Panc1 (cell line): ENCODE measurements at regions not wholly inside any gene's neighbourhood (a gene's known extent, or its start where the extent isn't known, plus 50 kb on each side); places are given as distances from the start of the nearest gene placed in this dataset.

ENCODE experiments used
- ATAC-seq: fragments of 200-7000 bp; cut with Tn5 transposase; 2 replicates; pipeline ENCODE4 v1.9.1; 2020; ENCODE audit warnings: mild to moderate bottlenecking, moderate library complexity
- BruUV-seq: library from RNA; stranded (reverse); fragments of 400-500 nt; replicated peaks from 2 replicates; lab custom pipeline; 2021; lab: Mats Ljungman, UMichigan
- CTCF ChIA-PET: fragments of 300-600 bp; sonication (Branson Sonifier 250); formaldehyde crosslinking; loops from one replicate; lab custom pipeline; 2022; ENCODE audit warnings: antibody characterized with exemption; lab: Charles Lee
- POLR2A ChIA-PET: fragments of 300-600 bp; sonication (Branson Sonifier 250); formaldehyde crosslinking; loops from one replicate; lab custom pipeline; 2022; ENCODE audit warnings: antibody characterized with exemption; lab: Charles Lee
- DNase-seq: peaks from one replicate; pipeline ENCODE4 v3.0.0-alpha.2; 2010; ENCODE audit warnings: low read depth, low spot score
- H3K27ac ChIP-seq: 2 replicates; pipeline ENCODE4 v1.5.1; 2011; ENCODE audit warnings: mild to moderate bottlenecking, low read length, inconsistent platforms
- H3K27me3 ChIP-seq: fragments of 200-500 bp; sonication (Bioruptor generic); 2 replicates; pipeline ENCODE4 v1.6.0; 2014; ENCODE audit warnings: low read length, inconsistent platforms; ENCODE audit not compliant: control insufficient read depth, insufficient read depth
- H3K36me3 ChIP-seq: fragments of 200-500 bp; sonication (Bioruptor generic); 2 replicates; pipeline ENCODE4 v1.5.1; 2014; ENCODE audit warnings: inconsistent platforms, mild to moderate bottlenecking, low read length, moderate library complexity; ENCODE audit not compliant: control insufficient read depth, insufficient read depth
- H3K4me1 ChIP-seq: 2 replicates; pipeline ENCODE4 v1.5.1; 2011; ENCODE audit warnings: inconsistent platforms, mild to moderate bottlenecking, low read length, moderate library complexity; ENCODE audit not compliant: control insufficient read depth, insufficient read depth
- H3K4me3 ChIP-seq, 2 experiments: 2 replicates each; pipeline ENCODE4 v1.5.1; 2011 to 2012; ENCODE audit warnings: low read depth in 2 of 2, low read length in 2 of 2, mild to moderate bottlenecking in 2 of 2, inconsistent platforms in 1 of 2, moderate library complexity in 1 of 2
- H3K9me3 ChIP-seq: fragments of 200-500 bp; sonication (Bioruptor generic); 2 replicates; pipeline ENCODE4 v1.5.1; 2014; ENCODE audit warnings: low read depth, mild to moderate bottlenecking, inconsistent platforms, low read length, moderate library complexity; ENCODE audit not compliant: control insufficient read depth, insufficient read depth
- CTCF ChIP-seq: fragments of 450-650 bp; IDR thresholded peaks from 2 replicates; pipeline ENCODE4 v1.5.1; 2017; ENCODE audit warnings: mild to moderate bottlenecking
- POLR2AphosphoS5 ChIP-seq: IDR thresholded peaks from 2 replicates; pipeline ENCODE4 v1.6.1; 2012; ENCODE audit warnings: mild to moderate bottlenecking, low read depth, low read length, moderate library complexity
- REST ChIP-seq, 2 experiments: IDR thresholded peaks; 2 replicates each; pipeline ENCODE4 v1.6.1; 2011 to 2012; ENCODE audit warnings: low read depth in 2 of 2, control low read depth in 1 of 2, low read length in 1 of 2, mild to moderate bottlenecking in 1 of 2, moderate library complexity in 1 of 2; ENCODE audit not compliant: insufficient read depth in 1 of 2
- SIN3A ChIP-seq: IDR thresholded peaks from 2 replicates; pipeline ENCODE4 v1.6.1; 2012; ENCODE audit warnings: low read depth, mild to moderate bottlenecking, low read length, moderate library complexity, borderline replicate concordance; ENCODE audit not compliant: insufficient read depth
- TCF7L2 ChIP-seq: IDR thresholded peaks from 2 replicates; pipeline ENCODE4 v1.6.1; 2011; ENCODE audit warnings: mild to moderate bottlenecking, low read depth, low read length, inconsistent platforms
- in situ Hi-C: cut with HindIII; loops from 2 replicates; pipeline ENCODE4 v1.10.0; 2016; ENCODE audit warnings: low sequenced_read_pairs, low pct_unique_long_range_greater_than_20kb
- intact Hi-C: fragments of 100-400 bp; cut with micrococcal nuclease; formaldehyde crosslinking; loops from one replicate; pipeline ENCODE4 v1.10.0; 2022; ENCODE audit not compliant: unreplicated experiment

- Histone ChIP-seq H3K27me3 (no peaks in the 10 kb centered on the region; the same call in 1 of the 2 replicates), H3K9me3 (no peaks in the 10 kb centered on the region), H3K4me3 (no peak overlapping the region), H3K27ac (no peak overlapping the region), H3K36me3 (no peaks in the 10 kb centered on the region), H3K4me1 (no peaks in the 10 kb centered on the region)
- no TSS peak for BruUV-seq
- in situ Hi-C loops = no loop called here
- ChIA-PET POLR2A (no interaction called here), CTCF (no interaction called here)
- DNase-seq (no peak), ATAC-seq (no peak)
- TF ChIP-seq POLR2AphosphoS5 = no peak
- TF ChIP-seq TCF7L2 = no peak
- TF ChIP-seq CTCF = no peak
- TF ChIP-seq REST (IDR thresholded peaks at IDR 0.05; ENCODE audit: insufficient read depth in 1 of 2, low read depth in 2 of 2, low read length in 1 of 2) = no peak
- TF ChIP-seq SIN3A = no peak
- intact Hi-C loops = no loop called here
Measured at GRCh38 chr10:111830359-111830758, 353.2 kb downstream of the GPAM start.

- no peaks in the 10 kb centered on the region; the same call in 1 of the 2 replicates for H3K27me3 ChIP-seq
- H3K9me3 ChIP-seq = no peaks in the 10 kb centered on the region
- POLR2A ChIA-PET = no interaction called here
- DNase-seq = no peak
- no peak overlapping the region for H3K4me3 ChIP-seq
- TF ChIP-seq POLR2AphosphoS5 (no peak), REST (IDR thresholded peaks at IDR 0.05; ENCODE audit: insufficient read depth in 1 of 2, low read depth in 2 of 2, low read length in 1 of 2) (no peak), CTCF (no peak), SIN3A (no peak), TCF7L2 (no peak)
- no peak overlapping the region for H3K27ac ChIP-seq
- no TSS peak for BruUV-seq
- in situ Hi-C loops (no loop called here), intact Hi-C loops (no loop called here)
- no peaks in the 10 kb centered on the region for H3K36me3 ChIP-seq
- ATAC-seq = no peak
- no peaks in the 10 kb centered on the region for H3K4me1 ChIP-seq
- CTCF ChIA-PET = no interaction called here
Measured at GRCh38 chr10:111831058-111831457, 352.5 kb downstream of the GPAM start.
